ENCODE measurements at regions not wholly inside any gene's neighbourhood (a gene's known extent, or its start where the extent isn't known, plus 50 kb on each side); places are given as distances from the start of the nearest gene placed in this dataset.

DNA sequence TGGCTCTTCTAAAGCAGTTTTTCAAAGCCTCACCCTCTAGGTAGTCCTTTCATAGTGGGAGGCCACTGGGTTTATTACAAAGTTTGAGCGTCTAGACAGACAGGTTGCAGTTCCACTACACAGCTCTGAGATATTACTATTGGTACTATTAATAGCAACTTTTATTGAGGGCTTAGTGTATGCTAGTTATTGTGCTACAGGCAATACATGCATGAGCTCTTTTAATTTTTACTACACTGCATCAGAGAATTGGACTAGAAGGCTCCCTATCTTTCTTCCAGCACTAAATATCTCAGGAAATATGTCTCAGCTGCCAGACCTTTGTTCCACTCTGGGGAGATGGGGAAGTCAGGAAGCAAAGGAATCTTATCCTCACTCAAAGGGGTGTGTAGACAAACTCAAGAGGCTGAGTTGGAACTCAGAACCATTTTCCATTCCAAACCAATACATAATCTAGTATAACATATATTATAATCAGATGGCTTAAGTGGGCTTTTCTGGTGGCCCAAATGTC lies 161.8 kb upstream of the SLC38A2 start:
- H3K36me3 ChIP-seq (replicated peaks in 1 of 2; ENCODE audit: insufficient read depth in 1 of 2, low read depth in 2 of 2): no peaks in the 10 kb centered on the region
- DNase-seq (no peak), ATAC-seq (no peak)
- WGBS, 2 donors: 76 to 88% methylated on average over 1 of the region's 1 CpG
- H3K27me3 ChIP-seq: no peaks in the 10 kb centered on the region
- H3K4me1 ChIP-seq: no peaks in the 10 kb centered on the region
- H3K9me3 ChIP-seq: no peaks in the 10 kb centered on the region
- no peak overlapping the region for H3K4me3 ChIP-seq
- H3K27ac ChIP-seq: no peak overlapping the region
- intact Hi-C loops (cut with DNase I): no loop called here
- TF ChIP-seq, protein P1, sequence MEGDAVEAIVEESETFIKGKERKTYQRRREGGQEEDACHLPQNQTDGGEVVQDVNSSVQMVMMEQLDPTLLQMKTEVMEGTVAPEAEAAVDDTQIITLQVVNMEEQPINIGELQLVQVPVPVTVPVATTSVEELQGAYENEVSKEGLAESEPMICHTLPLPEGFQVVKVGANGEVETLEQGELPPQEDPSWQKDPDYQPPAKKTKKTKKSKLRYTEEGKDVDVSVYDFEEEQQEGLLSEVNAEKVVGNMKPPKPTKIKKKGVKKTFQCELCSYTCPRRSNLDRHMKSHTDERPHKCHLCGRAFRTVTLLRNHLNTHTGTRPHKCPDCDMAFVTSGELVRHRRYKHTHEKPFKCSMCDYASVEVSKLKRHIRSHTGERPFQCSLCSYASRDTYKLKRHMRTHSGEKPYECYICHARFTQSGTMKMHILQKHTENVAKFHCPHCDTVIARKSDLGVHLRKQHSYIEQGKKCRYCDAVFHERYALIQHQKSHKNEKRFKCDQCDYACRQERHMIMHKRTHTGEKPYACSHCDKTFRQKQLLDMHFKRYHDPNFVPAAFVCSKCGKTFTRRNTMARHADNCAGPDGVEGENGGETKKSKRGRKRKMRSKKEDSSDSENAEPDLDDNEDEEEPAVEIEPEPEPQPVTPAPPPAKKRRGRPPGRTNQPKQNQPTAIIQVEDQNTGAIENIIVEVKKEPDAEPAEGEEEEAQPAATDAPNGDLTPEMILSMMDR (IDR thresholded peaks at IDR 0.05): no peak
- no peak for TF ChIP-seq POLR2A (IDR thresholded peaks at IDR 0.05)

DNA sequence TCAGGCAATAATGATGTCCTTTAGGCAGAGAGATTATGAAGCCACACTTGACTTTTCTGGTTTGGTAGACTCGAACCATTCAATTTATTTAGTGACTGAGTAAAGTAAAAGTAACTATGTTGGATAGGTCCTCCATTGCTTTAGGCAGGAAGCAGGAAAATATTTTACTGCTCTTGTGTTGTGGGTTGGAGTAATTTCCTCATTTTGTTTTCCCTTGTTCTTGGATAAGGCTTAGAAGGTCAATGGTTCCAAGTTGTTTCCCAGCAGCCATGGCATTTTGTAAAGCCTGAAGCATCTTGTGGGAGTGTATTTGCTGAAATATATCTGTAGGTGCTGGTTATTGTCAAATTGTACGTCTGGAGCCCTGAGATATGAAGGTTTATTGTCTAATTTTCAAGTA lies 161.2 kb upstream of the SLC38A2 start:
- no peaks in the 10 kb centered on the region for H3K9me3 ChIP-seq
- 77 to 82% methylated on average over 2 of the region's 2 CpGs for WGBS, 2 donors
- intact Hi-C loops (cut with DNase I): no loop called here
- no peaks in the 10 kb centered on the region for H3K4me1 ChIP-seq
- DNase-seq (no peak), ATAC-seq (no peak)
- H3K4me3 ChIP-seq: no peak overlapping the region
- no peak for TF ChIP-seq POLR2A (IDR thresholded peaks at IDR 0.05)
- TF ChIP-seq, protein P1 (IDR thresholded peaks at IDR 0.05): no peak
- no peak overlapping the region for H3K27ac ChIP-seq
- H3K36me3 ChIP-seq (replicated peaks in 1 of 2; ENCODE audit: insufficient read depth in 1 of 2, low read depth in 2 of 2): no peaks in the 10 kb centered on the region
- no peaks in the 10 kb centered on the region for H3K27me3 ChIP-seq

DNA sequence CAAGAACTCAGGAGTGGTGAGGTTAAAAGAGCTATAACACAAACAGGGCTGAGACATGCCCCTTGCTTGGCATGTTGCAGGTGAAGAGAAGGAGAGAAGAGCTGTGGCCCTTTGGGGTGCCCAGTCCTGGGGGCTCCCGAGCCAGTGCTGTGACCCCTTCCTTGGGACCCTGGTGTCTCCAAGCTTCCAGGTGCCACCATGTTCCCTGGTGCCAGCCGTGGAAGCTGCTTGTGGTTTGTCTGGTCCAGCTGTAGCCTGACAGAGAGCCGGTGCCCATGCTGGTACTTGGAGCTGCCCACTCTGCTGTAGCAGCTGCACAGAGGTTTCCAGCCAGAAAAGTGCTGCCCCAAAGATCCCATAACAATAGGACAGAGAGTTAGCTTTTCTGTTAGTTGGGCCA lies 159.2 kb upstream of the SLC38A2 start:
- TF ChIP-seq, protein P1 (IDR thresholded peaks at IDR 0.05): no peak
- TF ChIP-seq POLR2A (IDR thresholded peaks at IDR 0.05): no peak
- H3K27me3 ChIP-seq: no peaks in the 10 kb centered on the region
- H3K4me3 ChIP-seq: no peak overlapping the region
- H3K27ac ChIP-seq: no peak overlapping the region
- H3K9me3 ChIP-seq: no peaks in the 10 kb centered on the region
- intact Hi-C loops (cut with DNase I): no loop called here
- no peaks in the 10 kb centered on the region for H3K4me1 ChIP-seq
- 100% methylated on average over 3 of the region's 3 CpGs for WGBS, 2 donors
- DNase-seq: no peak
- H3K36me3 ChIP-seq (replicated peaks in 1 of 2; ENCODE audit: insufficient read depth in 1 of 2, low read depth in 2 of 2): no peaks in the 10 kb centered on the region
- no peak for ATAC-seq

DNA sequence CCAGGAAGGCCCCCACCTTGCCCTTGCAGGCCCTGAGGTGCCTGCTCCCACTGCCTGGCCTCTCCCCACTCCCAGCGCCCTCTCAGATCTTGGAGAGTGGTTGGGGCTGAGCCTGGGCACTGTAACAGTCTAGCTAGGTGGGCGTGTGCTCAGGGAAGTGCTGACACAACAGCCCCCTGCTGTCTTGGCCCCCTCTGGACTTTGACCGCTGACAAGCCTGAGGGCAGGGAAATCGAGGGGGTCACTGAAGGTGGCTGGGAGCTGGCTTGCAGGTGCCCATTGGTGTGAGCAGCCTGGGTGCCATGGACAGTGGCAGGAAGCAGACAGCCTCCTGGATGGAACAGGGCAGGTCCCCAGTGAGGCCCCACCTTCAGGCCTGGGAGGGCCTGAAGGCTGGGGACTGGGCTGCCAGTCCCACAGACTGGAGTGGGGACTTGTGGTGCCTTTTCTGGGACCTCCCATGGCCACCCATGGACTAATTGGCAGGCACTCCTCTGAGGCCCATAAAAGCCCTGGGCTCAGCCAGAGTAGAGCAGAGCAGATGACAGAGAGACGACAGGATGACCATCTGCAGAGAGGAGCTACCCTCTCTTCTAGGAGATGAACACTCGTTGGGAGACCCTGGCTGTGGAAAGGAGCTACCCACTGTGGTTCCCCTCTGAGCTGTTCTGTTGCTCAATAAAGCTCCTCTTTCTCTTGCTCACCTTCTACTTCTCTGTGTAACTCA lies 158.6 kb upstream of the SLC38A2 start:
- WGBS, 2 donors: 88 to 93% methylated on average over 5 to 6 of the region's 6 CpGs
- no peak overlapping the region for H3K27ac ChIP-seq
- no peak overlapping the region for H3K4me3 ChIP-seq
- H3K4me1 ChIP-seq: no peaks in the 10 kb centered on the region
- H3K27me3 ChIP-seq: no peaks in the 10 kb centered on the region
- H3K9me3 ChIP-seq: no peaks in the 10 kb centered on the region
- intact Hi-C loops (cut with DNase I): no loop called here
- ATAC-seq: no peak
- no peak for DNase-seq
- no peaks in the 10 kb centered on the region for H3K36me3 ChIP-seq (replicated peaks in 1 of 2; ENCODE audit: insufficient read depth in 1 of 2, low read depth in 2 of 2)
- TF ChIP-seq POLR2A (IDR thresholded peaks at IDR 0.05): no peak
- TF ChIP-seq, protein P1 (IDR thresholded peaks at IDR 0.05): no peak

All from body of pancreas (tissue), 4 donors.